ENCODE measurements at regions not wholly inside any gene's neighbourhood (a gene's known extent, or its start where the extent isn't known, plus 50 kb on each side); places are given as distances from the start of the nearest gene placed in this dataset.

DNA sequence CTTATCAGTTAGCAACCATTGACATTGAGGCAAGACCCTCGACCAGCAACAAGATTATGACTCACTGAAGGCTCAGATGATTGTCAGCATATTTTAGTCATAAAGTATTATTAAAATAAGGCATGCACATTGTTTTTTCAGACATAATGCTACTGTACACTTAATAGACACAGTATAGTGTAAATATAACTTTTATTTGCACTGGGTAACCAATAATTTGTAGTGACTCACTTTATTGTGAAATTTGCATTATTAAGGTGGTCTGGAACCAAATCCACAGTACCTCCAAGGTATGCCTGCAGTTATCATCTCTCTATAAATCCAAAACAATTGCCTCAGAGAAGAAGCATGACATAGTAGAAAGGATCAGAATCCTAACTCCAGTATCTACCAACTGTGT, 330.1 kb upstream of the SMIM31 start:
- H3K4me2 ChIP-seq (ENCODE audit: insufficient read depth in 1 of 2, low read depth in 2 of 2, low read length in 2 of 2): no peak overlapping the region
- no peaks in the 10 kb centered on the region for H3K36me3 ChIP-seq (ENCODE audit: control insufficient read depth in 2 of 4, insufficient read depth in 4 of 4, low read length in 3 of 4)
- no peaks in the 10 kb centered on the region for H3K79me1 ChIP-seq (ENCODE audit: low read depth, low read length)
- H3K4me1 ChIP-seq (replicated peaks in 1 of 4; ENCODE audit: control insufficient read depth in 3 of 4, insufficient read depth in 4 of 4, low read length in 3 of 4): no peaks in the 10 kb centered on the region
- no peak overlapping the region for H3K18ac ChIP-seq (ENCODE audit: extremely low read depth, low read length)
- ChIA-PET CTCF (ENCODE audit: partially characterized antibody) (no interaction called here), POLR2A (ENCODE audit: partially characterized antibody) (no interaction called here)
- no peak overlapping the region for H2BK120ac ChIP-seq (replicated peaks; ENCODE audit: low read depth, low read length)
- H3K27ac ChIP-seq (ENCODE audit: low read depth, low read length): no peak overlapping the region
- no peaks in the 10 kb centered on the region; the same call in 1 of the 2 replicates for H3K23me2 ChIP-seq (ENCODE audit: low read depth, low read length)
- no peaks in the 10 kb centered on the region for H4K20me1 ChIP-seq (replicated peaks in 1 of 2; ENCODE audit: control insufficient read depth in 1 of 2, insufficient read depth in 2 of 2, low read length in 2 of 2)
- H2BK5ac ChIP-seq (ENCODE audit: low read depth, low read length): no peak overlapping the region
- H3K9me3 ChIP-seq (ENCODE audit: insufficient read depth in 2 of 2, low read depth in 1 of 2, low read length in 1 of 2): no peaks in the 10 kb centered on the region
- H3K4ac ChIP-seq (replicated peaks; ENCODE audit: insufficient read length, low read depth, low read length): no peak overlapping the region
- no peaks in the 10 kb centered on the region for H3K27me3 ChIP-seq (replicated peaks in 1 of 4; ENCODE audit: control insufficient read depth in 3 of 4, extremely low read depth in 1 of 4, insufficient read depth in 3 of 4, low read length in 3 of 4)
- no peak overlapping the region for H3K14ac ChIP-seq (ENCODE audit: insufficient read length)
- H3K23ac ChIP-seq (ENCODE audit: insufficient read length): no peak overlapping the region
- H3K79me2 ChIP-seq (ENCODE audit: control insufficient read depth in 1 of 2, insufficient read depth in 2 of 2, low read length in 2 of 2): no peaks in the 10 kb centered on the region
- no peak overlapping the region for H2BK20ac ChIP-seq (ENCODE audit: low read length)
- no peak overlapping the region for H4K91ac ChIP-seq (replicated peaks; ENCODE audit: insufficient read length, low read length)
- no peak overlapping the region for H3K56ac ChIP-seq (replicated peaks; ENCODE audit: insufficient read length, low read depth, low read length)
- no peak overlapping the region for H2BK12ac ChIP-seq (ENCODE audit: low read depth, low read length)
- 79% methylated on average over 1 of the region's 1 CpG; no CpG with 5 or more reads in 1 of the 2 experiments for WGBS, 2 experiments (ENCODE audit: extremely low coverage in 1 of 2, insufficient coverage in 1 of 2, insufficient read length in 1 of 2, insufficient replicate concordance in 2 of 2, low coverage in 1 of 2, low lambda C conversion rate in 2 of 2, missing lambda C conversion rate in 1 of 2)
- H3K4me3 ChIP-seq (ENCODE audit: extremely low read depth in 1 of 4, insufficient read depth in 2 of 4, low read depth in 3 of 4, low read length in 4 of 4): no peak overlapping the region
- no peak overlapping the region for H4K8ac ChIP-seq (ENCODE audit: extremely low read depth, insufficient read depth, low read length)
- FAIRE-seq (no peak), DNase-seq (ENCODE audit: low read depth in 1 of 2, low spot score in 2 of 2) (no peak)
- H2AK5ac ChIP-seq (ENCODE audit: low read depth, low read length): no peak overlapping the region
- H3K9ac ChIP-seq (replicated peaks in 1 of 4; ENCODE audit: extremely low read depth in 1 of 4, low read depth in 3 of 4, low read length in 3 of 4): no peak overlapping the region
- no peak overlapping the region for H4K5ac ChIP-seq (ENCODE audit: insufficient read length, low read depth, low read length)
- no peak overlapping the region for H2AFZ ChIP-seq (ENCODE audit: low read length)
- H2BK15ac ChIP-seq (ENCODE audit: low read length): no peak overlapping the region
- TF ChIP-seq SUZ12 (IDR thresholded peaks at IDR 0.05; ENCODE audit: low read length) (no peak), TCF12 (IDR thresholded peaks at IDR 0.05; ENCODE audit: low read depth, low read length) (no peak)
- TF ChIP-seq, protein P1, sequence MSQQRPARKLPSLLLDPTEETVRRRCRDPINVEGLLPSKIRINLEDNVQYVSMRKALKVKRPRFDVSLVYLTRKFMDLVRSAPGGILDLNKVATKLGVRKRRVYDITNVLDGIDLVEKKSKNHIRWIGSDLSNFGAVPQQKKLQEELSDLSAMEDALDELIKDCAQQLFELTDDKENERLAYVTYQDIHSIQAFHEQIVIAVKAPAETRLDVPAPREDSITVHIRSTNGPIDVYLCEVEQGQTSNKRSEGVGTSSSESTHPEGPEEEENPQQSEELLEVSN (IDR thresholded peaks at IDR 0.05): no peak

Measured in H1 (cell line).